Retina (tissue), 1 donor: ENCODE measurements at regions not wholly inside any gene's neighbourhood (a gene's known extent, or its start where the extent isn't known, plus 50 kb on each side); places are given as distances from the start of the nearest gene placed in this dataset.
"Not testable (repeated sequence)": the region's sequence is repeated elsewhere in the genome, so short reads cannot be mapped to it uniquely, and the experiment has no call there.

Experiments used
- DNase-seq: peaks from one replicate; pipeline ENCODE4 v3.0.0-alpha.2; 2016

DNA sequence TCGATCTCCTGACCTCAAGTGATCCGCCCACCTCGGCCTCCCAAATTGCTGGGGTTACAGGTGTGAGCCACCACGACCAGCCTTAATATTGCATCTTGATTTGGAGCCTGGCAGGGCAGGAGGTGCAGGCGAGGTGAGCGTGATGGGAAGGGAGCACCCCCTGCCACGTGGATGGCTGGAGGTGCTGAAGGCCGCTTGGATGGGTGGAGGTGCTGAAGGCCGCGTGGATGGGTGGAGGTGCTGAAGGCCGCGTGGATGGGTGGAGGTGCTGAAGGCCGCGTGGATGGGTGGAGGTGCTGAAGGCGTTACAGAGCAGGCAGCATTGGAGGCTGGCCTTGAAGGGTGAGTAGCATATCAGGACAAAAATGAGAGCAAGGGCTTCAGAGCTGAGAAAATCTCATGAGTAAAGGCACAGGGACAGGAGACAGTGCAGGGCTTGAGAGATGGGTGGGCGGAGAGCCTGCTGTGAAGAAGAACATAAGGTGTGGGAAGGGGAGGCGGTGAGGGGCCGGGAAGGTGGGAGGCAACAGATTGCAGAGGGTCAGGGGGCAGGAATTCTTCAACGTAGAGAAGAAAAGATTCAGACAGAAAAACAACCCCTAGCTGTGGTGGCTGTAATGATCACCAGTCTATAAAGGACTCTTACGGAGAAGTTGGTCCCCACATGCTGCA lies 101.7 kb upstream of the SEC14L1 start:
- DNase-seq = no peak

DNA sequence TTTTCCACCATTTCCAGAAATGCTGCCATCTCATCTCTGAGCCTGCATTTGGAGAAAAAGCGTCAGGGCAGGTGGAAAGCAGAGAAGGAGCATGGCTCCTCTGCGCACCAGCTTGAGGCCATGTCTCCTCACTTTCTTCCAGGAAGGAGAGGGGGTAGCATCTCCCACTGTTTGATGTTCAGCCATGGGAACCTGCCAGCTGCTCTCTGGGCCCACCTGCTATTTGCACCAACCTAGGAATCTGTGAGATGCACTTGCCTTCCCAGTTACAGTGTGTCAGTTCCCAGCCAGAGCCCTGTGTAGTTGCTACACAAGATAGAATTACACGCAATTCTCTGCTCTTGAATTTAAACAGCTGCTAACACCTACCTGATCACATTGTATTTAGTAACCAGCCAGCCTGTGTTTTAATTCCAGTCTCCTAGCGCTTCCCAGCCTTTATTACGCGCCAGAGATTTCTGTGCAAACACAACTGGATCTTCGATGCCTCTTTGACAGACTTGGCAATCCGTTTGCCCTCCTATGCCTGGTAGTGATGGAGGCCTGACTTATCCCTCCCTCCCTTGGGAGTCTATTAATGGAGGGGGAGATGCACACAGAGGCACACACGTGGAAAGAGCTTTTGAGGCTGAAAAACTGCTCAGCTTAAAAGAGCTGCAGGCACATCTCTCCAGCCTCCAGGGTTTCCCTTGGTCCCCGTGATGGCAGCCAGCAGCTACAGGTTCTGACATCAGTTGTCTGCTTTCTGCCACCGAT lies 98.1 kb upstream of the SEC14L1 start:
- peak; percentile 58 for DNase-seq

DNA sequence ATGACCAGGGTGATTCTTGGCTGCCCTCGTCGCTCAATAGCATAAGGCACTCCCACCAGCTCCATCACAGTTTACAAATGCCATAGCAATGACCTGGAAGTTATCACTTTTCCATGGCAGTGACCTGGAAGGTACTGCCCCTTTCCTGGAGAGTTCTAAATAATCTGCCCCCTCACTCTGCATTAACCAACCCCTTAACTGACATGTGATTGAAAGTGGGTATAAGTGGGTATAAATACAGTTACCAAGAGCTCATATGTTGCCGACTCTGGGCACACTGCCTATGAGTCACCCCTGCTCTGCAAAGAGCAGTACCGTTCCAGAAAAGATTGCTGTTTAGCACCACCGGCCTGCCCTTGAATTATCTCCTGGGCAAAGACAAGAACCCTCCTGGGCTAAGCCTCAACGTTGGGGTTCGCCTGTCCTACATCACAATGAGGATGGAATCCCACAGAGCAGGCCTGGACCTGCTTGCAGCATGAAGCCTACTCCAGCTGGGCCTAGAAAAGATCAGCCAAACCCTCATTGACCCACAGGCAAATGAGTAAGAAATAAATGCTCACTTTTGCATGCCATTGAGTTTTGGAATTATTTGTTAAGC lies 95.2 kb upstream of the SEC14L1 start:
- no peak for DNase-seq

DNA sequence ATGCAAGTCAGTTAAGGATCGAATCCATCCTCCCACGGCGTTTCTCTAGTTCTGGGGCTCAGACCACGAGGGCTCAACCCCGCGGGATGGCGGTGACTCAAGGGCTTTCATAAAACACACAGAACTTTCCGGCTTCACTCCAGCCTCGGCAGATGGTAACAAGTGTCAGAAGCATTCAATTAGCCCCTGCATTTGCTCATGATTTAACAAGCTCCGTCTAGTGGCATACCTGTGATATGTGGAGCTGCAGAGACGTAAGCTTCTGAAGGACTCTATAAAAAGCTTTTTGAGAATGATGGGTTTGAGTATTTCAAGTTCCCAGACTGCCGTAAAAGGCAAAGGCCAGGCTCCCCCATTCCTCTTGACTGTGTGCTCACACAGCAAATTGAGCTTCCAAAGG lies 91.3 kb upstream of the SEC14L1 start:
- DNase-seq = peak; percentile 44

DNA sequence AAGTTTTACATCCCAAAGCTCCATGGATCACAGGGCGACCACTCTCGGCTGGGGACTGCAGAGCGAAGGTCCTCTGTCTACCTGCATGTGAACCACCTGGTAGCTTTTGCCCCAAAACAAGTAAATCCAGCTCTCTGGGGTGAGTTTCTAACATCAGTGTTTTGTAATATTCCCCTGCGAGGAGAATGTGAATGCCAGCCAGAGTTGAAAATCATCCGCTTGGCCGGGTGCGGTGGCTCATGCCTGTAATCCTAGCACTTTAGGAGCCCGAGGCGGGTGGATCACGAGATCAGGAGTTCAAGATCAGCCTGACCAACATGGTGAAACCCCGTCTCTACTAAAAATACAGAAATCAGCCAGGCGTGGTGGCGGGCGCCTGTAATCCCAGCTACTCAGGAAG lies 89.9 kb upstream of the SEC14L1 start:
- not testable (repeated sequence) for DNase-seq

- DNase-seq = no peak
Observed at GRCh38 chr17:77054936-77055335, 85.8 kb upstream of the SEC14L1 start.

DNA sequence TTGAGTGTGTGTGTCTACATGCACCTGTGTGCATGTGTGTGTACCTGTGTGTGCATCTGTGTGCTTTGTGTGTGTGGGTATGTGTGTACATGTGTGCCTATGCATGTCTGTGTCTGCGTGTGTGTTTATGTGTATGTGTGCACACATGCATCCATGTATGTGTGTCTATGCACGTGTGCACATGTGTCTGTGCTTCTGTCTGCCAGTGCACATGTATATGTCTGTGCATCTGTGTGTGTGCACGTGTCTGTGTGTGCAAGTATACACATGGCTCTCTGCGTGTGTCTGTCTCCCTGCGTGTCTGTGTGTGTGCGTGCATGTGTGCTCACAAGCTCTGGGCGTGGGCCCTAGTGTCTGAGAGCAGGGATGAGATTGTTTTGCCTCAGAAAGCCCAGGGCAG lies 85.3 kb upstream of the SEC14L1 start:
- no peak for DNase-seq

GRCh38 chr17:77058016-77058415 lies 82.8 kb upstream of the SEC14L1 start:
- DNase-seq = no peak

DNA sequence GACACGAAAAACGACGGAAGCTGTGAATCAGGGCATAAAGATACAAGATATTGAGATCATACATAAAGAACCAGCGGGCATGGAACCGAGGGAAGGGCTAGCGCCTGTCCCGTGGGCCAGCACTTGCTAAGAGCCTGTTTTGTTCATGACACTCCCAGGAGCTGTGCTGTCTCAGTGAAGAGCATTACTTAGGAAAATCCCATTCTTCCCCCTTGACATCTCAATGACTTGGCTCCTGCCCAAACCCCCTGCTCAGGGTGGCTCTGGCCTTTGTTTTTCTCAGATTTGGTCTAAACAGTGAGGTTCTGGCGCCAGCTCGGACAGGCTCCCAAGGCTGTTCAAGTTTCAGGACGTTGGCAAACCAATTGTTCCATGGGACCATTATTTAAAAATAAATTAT lies 79.1 kb upstream of the SEC14L1 start:
- no peak for DNase-seq

DNA sequence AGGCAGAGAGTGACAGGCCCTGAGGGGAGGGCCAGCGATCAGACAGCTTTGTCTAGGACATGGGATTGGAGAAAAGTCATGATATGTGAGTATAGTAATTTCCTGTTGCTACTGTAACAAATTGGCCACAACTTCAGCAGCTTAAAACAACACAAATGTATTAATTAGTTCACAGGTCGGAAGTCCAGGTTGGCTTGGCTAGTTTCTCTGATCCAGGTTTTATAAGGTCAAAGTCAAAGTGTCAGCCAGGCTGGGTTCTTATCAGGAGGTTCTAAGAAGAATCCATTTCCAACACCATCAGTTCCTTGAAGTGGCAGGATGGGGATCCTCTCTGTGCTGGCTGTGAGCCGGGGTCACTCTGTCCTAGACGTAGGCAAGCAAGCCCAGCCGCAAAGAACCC lies 76.2 kb upstream of the SEC14L1 start:
- no peak for DNase-seq

DNA sequence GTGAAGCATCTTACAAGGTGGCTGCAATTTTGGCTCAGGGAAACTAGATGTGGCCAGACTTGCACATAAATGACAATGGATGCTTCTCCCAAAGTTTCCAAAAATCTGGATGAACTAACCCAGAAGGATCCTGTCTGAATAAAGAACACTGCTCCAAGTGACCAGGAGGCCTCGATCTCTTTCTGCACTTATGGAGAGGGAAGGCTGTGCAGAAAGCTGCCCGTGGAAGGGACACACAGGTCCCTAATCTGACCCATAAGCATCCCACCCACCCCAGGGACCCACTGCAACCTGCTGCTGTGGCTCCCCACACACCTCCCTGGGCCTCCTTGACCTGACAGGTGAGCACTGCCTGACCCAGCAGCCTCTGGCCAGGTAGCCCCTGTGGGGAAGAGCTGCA lies 74.6 kb upstream of the SEC14L1 start:
- no peak for DNase-seq

- peak; percentile 77 for DNase-seq
Observed at GRCh38 chr17:77066726-77067409, 73.9 kb upstream of the SEC14L1 start.

DNA sequence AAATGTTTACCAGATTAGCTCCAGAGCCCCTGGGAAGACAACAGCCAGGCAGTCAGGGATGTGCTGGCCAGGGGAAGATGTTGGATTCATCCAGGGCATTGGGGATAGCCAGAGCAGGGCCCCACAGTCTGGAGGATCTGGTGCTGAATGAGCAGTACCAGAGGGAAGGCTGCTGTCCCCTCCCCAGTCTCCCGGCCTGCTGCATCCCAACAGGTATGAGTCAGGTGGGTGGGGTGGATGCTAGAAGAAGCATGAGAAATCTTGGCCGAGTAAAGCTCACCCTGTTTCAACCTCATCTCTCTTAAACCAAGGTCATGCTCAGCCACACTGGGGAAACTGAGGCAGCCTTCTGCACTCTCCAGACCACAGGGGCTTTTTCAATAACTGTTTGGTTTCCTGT lies 71.9 kb upstream of the SEC14L1 start:
- no peak for DNase-seq

- peak; percentile 37 for DNase-seq
Observed at GRCh38 chr17:77070888-77071279, 69.9 kb upstream of the SEC14L1 start.

DNA sequence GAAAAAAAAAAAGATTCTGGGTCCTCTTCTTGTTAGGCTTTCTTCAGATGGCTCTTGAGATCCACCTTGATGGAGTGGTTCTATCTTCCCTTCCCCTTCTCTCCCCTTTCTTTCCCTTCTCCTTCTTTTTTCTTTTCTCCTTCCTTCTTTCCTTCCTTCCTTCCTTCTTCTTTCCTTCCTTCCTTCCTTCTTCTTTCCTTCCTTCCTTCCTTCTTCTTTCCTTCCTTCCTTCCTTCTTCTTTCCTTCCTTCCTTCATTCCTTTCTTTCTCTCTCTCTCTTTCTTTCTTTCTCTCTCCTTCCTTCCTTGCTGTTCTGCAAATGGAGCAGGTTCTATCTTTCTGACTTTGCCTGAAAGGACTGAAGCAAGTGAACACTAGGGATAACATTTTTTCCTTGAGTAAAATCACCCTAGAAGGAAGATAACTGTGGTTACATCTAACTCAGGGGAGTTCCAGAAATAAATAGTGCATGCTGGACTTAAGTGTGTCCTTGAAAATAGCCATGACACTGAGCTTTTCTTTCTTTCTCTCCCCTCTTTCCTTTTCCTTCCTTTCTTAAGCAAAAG lies 68.8 kb upstream of the SEC14L1 start:
- DNase-seq = no peak

DNA sequence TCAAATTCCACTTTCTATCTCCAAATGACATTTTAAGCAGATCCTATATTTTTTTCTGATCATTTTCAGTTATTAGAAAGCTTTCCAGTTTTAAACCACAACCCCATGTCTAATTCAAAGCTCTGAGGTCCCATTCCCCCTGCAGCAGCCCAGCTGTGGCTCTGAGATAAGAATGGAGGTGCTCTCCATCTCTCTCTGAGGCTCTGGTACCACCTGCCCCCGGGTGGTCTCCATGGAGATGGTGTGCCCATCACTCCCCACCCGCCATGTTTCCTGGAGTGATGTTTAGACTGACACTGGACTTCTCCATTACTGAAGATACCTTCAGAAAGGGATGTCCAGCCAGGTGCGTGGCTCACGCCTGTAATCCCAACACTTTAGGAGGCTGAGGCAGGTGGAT lies 68.1 kb upstream of the SEC14L1 start:
- no peak for DNase-seq

- no peak for DNase-seq
Observed at GRCh38 chr17:77074681-77075080, 66.1 kb upstream of the SEC14L1 start.

DNA sequence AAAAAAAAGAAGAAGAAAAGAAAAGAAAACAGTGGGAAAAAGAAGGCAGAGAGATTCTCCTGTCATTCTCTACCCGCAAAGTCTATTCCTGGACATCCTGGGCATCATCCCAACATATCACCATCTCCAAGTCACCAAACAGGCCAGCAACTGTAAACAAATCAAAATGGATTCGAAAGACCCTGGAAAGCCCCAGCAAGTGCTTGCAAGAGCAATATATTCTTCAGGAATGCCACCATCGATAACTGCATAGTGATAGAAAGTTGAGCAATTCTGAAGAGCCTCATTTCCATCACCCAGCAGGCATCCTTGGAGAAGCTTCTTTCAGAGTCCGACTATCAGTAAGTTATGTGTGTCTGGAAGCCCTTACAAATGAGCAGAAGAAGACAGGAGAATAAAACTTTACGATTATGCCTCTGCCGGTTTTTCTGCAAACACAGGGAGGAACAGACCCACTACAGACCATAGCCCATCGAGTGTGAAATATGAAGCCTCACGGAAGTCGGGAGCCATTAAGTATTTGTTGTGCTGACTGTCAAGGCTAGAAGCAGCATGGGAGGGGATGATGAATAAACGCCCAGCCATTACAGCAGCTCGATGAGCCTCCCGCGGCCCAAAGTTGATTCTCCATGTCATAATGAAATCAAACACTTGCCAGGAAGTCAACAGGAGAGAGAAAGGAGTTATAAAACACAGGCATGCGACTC lies 64.5 kb upstream of the SEC14L1 start:
- no peak for DNase-seq

GRCh38 chr17:77083531-77083930 lies 57.2 kb upstream of the SEC14L1 start:
- DNase-seq = no peak

DNA sequence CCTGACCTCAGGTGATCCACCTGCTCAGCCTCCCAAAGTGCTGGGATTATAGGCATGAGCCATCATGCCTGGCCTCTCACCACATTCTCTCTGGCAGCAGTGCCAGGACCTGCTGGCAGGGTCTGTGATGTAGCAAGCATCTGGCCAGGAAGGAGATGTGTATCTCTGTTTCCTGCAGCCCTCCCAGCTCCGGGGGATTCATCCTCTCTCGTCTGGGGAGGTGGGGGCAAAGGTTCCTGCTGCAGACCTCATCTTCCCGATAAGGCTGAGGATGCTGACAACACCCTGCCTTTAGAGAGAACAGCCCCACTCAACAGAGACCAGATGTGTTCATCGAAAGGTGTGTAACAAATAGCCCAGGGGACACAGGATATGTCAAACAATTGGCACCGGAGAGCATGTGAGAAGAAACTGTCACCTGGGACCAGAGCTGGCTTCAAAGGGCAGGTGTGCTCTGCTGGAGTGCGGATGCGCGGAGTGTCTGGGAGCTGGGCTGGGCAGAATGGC lies 54.8 kb upstream of the SEC14L1 start:
- no peak for DNase-seq

DNA sequence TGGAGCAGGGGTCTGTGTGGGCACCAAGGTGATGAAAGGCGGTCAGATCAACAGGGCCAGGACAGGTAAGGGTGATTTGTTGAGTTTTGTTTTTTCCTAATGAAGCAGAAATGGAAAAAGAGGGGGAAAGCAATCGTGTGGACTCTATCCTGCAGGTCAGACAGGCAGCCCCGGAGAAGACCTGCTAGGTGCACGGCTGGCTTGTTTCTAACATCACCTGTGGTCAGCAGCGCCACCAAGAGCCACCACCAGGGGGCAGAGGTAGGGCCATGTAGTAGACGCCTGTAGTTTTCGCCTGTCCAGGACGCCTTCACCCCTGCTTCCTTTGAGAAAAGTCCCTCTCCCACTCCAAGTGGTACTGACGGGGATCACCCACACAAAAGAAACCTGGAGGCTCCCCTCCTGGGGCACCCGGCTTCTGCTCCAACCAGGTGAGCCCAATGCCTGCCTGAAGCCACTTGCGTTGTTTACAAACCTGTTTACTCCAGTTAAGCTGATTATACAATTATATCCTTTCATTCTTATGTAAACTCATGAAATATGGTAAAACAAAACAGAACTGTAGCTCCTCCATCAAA lies 54.2 kb upstream of the SEC14L1 start:
- peak; percentile 80 for DNase-seq
